ENCODE measurements at regions not wholly inside any gene's neighbourhood (a gene's known extent, or its start where the extent isn't known, plus 50 kb on each side); places are given as distances from the start of the nearest gene placed in this dataset.

DNA sequence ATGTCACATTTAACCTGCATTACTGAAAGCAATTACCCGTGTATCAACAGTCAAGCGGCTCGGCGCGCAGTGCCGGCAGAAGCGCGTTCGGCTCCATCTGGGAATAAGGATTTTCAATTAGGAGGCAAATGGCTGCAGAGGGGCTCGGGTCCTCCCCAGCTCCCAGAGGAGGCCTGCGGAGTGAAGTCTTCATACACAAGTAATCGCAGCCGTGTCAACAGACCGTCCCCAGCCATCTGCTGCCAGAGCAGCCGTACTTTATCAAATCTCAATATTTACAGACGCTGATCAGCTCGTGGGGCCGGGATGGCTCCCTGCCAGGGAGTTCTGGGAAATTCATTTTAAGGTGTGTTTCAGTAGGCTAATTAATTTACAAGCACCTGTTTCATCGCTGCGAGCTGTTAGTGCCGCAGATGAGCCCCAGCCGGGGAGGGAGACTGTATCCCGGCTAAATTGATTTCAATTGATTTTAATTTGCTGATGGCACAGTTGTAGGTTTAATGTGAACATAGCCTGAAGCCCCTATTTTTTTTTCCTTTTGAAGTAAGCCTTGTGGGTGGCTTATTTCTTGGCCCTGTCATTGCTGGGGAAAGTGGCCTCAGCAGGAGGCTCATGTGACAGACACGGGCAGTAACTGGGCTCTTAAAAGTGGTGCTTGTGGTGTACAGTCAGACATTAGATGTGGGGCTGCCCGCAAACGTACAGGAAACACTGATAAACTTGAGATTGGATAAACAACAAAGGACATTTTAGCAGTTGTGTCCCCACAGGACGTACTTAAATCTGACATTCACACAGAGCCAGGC, 252.7 kb downstream of the TEX29 start:
- Histone ChIP-seq H3K27me3 (peaks cover 0 to 5% of the 10 kb centered on the region in 2 donors), H3K27ac (no peak overlapping the region), H3K4me3 (no peak overlapping the region), H3K36me3 (no peaks in the 10 kb centered on the region), H3K4me1 (no peaks in the 10 kb centered on the region), H3K9me3 (peaks cover 0 to 36% of the 10 kb centered on the region in 2 donors)
- DNase-seq (no peak), ATAC-seq (no peak)
- TF ChIP-seq, protein P1, sequence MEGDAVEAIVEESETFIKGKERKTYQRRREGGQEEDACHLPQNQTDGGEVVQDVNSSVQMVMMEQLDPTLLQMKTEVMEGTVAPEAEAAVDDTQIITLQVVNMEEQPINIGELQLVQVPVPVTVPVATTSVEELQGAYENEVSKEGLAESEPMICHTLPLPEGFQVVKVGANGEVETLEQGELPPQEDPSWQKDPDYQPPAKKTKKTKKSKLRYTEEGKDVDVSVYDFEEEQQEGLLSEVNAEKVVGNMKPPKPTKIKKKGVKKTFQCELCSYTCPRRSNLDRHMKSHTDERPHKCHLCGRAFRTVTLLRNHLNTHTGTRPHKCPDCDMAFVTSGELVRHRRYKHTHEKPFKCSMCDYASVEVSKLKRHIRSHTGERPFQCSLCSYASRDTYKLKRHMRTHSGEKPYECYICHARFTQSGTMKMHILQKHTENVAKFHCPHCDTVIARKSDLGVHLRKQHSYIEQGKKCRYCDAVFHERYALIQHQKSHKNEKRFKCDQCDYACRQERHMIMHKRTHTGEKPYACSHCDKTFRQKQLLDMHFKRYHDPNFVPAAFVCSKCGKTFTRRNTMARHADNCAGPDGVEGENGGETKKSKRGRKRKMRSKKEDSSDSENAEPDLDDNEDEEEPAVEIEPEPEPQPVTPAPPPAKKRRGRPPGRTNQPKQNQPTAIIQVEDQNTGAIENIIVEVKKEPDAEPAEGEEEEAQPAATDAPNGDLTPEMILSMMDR (IDR thresholded peaks at IDR 0.05): no peak
- intact Hi-C loops (cut with DNase I): no loop called here

GRCh38 chr13:111573801-111574200, 253.4 kb downstream of the TEX29 start:
- TF ChIP-seq, protein P1 (IDR thresholded peaks at IDR 0.05): no peak
- peaks cover 0 to 5% of the 10 kb centered on the region in 2 donors for H3K27me3 ChIP-seq

DNA sequence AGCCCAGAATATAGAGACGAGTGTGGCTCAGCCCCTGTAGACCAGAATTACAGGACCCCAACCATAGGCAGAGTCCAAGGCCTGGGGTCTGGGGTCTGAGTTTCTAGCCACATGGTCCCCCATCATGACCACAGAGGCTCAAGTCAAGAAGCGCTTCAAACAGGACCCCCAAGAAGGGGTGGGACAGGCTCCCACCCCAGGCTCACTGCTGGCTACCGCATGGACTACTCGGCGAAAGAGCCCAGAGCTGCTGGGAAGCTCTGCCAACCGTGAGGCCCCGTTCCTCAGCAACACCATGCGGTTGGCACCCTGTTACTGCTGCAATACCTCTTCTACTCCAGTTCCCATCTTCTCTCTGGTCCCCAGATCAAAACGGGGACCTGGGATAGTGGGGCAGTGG, 254.8 kb downstream of the TEX29 start:
- ATAC-seq: no peak
- Histone ChIP-seq H3K27me3 (peaks cover 0 to 5% of the 10 kb centered on the region in 2 donors), H3K27ac (no peak overlapping the region), H3K4me3 (no peak overlapping the region), H3K9me3 (peaks cover 0 to 35% of the 10 kb centered on the region in 2 donors), H3K36me3 (no peaks in the 10 kb centered on the region), H3K4me1 (no peaks in the 10 kb centered on the region)
- TF ChIP-seq, protein P1 (IDR thresholded peaks at IDR 0.05): no peak
- DNase-seq: no peak
- intact Hi-C loops (cut with DNase I): no loop called here

More at GRCh38 chr13:111573801-111574200, 253.4 kb downstream of the TEX29 start:
- Histone ChIP-seq H3K4me3 (no peak overlapping the region), H3K27ac (no peak overlapping the region), H3K4me1 (no peaks in the 10 kb centered on the region), H3K9me3 (peaks cover 0 to 32% of the 10 kb centered on the region in 2 donors), H3K36me3 (no peaks in the 10 kb centered on the region)
- intact Hi-C loops (cut with DNase I): no loop called here
- ATAC-seq (no peak), DNase-seq (no peak)

- no peak overlapping the region for H3K27ac ChIP-seq
- TF ChIP-seq, protein P1 (IDR thresholded peaks at IDR 0.05): no peak
- intact Hi-C loops (cut with DNase I): no loop called here
- ATAC-seq: no peak
- peaks cover 0 to 5% of the 10 kb centered on the region in 2 donors for H3K27me3 ChIP-seq
- H3K9me3 ChIP-seq: peaks cover 0 to 36% of the 10 kb centered on the region in 2 donors
- H3K4me1 ChIP-seq: no peaks in the 10 kb centered on the region
- no peaks in the 10 kb centered on the region for H3K36me3 ChIP-seq
- no peak overlapping the region for H3K4me3 ChIP-seq
- DNase-seq: no peak
Measured at GRCh38 chr13:111575719-111576118, 255.3 kb downstream of the TEX29 start.

GRCh38 chr13:111577208-111577828, 256.9 kb downstream of the TEX29 start:
- no peaks in the 10 kb centered on the region for H3K36me3 ChIP-seq
- no peak overlapping the region for H3K27ac ChIP-seq
- DNase-seq: no peak

More at GRCh38 chr13:111577208-111577828, 256.9 kb downstream of the TEX29 start:
- TF ChIP-seq, protein P1 (IDR thresholded peaks at IDR 0.05): no peak
- intact Hi-C loops (cut with DNase I): no loop called here
- ATAC-seq: no peak
- Histone ChIP-seq H3K27me3 (peaks cover 0 to 5% of the 10 kb centered on the region in 2 donors), H3K9me3 (peaks cover 0 to 36% of the 10 kb centered on the region in 2 donors), H3K4me1 (no peaks in the 10 kb centered on the region), H3K4me3 (no peak overlapping the region)

All from left lung (tissue), 4 donors.